Hepatocyte (in vitro differentiated cells): ENCODE measurements at regions not wholly inside any gene's neighbourhood (a gene's known extent, or its start where the extent isn't known, plus 50 kb on each side); places are given as distances from the start of the nearest gene placed in this dataset.

Experiments
- DNase-seq: peaks from one replicate; pipeline ENCODE4 v3.0.0-alpha.2; 2016; ENCODE audit warnings: low spot score
- H2AFZ ChIP-seq: fragments of 200-600 bp; sonication (generic); 2 replicates; pipeline ENCODE4 v1.6.0; 2016; ENCODE audit warnings: antibody characterized with exemption, mild to moderate bottlenecking
- H3K27ac ChIP-seq: fragments of 200-600 bp; sonication (generic); 2 replicates; pipeline ENCODE4 v1.5.1; 2016; ENCODE audit warnings: mild to moderate bottlenecking
- H3K27me3 ChIP-seq: fragments of 200-600 bp; sonication (generic); 2 replicates; pipeline ENCODE4 v1.6.1; 2016
- H3K36me3 ChIP-seq: fragments of 200-600 bp; sonication (generic); replicated peaks from 2 replicates; pipeline ENCODE4 v1.5.1; 2016; ENCODE audit warnings: low read depth; ENCODE audit not compliant: insufficient read depth
- H3K4me1 ChIP-seq: fragments of 200-600 bp; sonication (generic); 2 replicates; pipeline ENCODE4 v1.5.1; 2016; ENCODE audit warnings: mild to moderate bottlenecking, moderate library complexity; ENCODE audit not compliant: insufficient read depth
- H3K4me2 ChIP-seq: fragments of 200-600 bp; sonication (generic); 2 replicates; pipeline ENCODE4 v1.6.0; 2016
- H3K4me3 ChIP-seq: fragments of 200-600 bp; sonication (generic); 2 replicates; pipeline ENCODE4 v1.5.1; 2016; ENCODE audit warnings: mild to moderate bottlenecking
- H3K79me2 ChIP-seq: fragments of 200-600 bp; sonication (generic); 2 replicates; pipeline ENCODE4 v1.6.0; 2017; ENCODE audit warnings: mild to moderate bottlenecking
- H3K9me2 ChIP-seq: fragments of 200-600 bp; sonication (generic); replicated peaks from 2 replicates; pipeline ENCODE4 v1.6.0; 2017; ENCODE audit warnings: mild to moderate bottlenecking; ENCODE audit not compliant: insufficient read depth
- H3K9me3 ChIP-seq: fragments of 200-600 bp; sonication (generic); 2 replicates; pipeline ENCODE4 v1.5.1; 2016; ENCODE audit warnings: low read depth, mild to moderate bottlenecking
- H4K20me1 ChIP-seq: fragments of 200-600 bp; sonication (generic); 2 replicates; pipeline ENCODE4 v1.6.0; 2016; ENCODE audit warnings: mild to moderate bottlenecking; ENCODE audit not compliant: insufficient read depth, poor library complexity, severe bottlenecking
- EZH2 ChIP-seq: fragments of 200-600 bp; sonication (generic); IDR thresholded peaks from 2 replicates; pipeline ENCODE4 v1.6.1; 2016; ENCODE audit warnings: antibody characterized with exemption, mild to moderate bottlenecking, borderline replicate concordance
- EZH2phosphoT487 ChIP-seq: fragments of 200-600 bp; sonication (generic); IDR thresholded peaks from one replicate; pipeline ENCODE4 v1.6.1; 2018; ENCODE audit warnings: antibody characterized with exemption, mild to moderate bottlenecking, low read depth, moderate library complexity; ENCODE audit not compliant: unreplicated experiment, severe bottlenecking
- WGBS: methylation state at CpG from one replicate; pipeline ENCODE4 v1.1.6; 2016; ENCODE audit warnings: low lambda C conversion rate; ENCODE audit errors: missing lambda C conversion rate; 5-methylcytosine and 5-hydroxymethylcytosine counted together
- TF ChIP-seq, protein P1 (sequence below): fragments of 200-600 bp; sonication (generic); IDR thresholded peaks from 2 replicates; pipeline ENCODE4 v1.5.1; 2016; ENCODE audit warnings: antibody characterized with exemption, mild to moderate bottlenecking; ENCODE audit not compliant: poor library complexity

GRCh38 chr22:47300698-47301405 is 538.4 kb downstream of the TBC1D22A start:
- no peak overlapping the region for H3K4me3 ChIP-seq
- H3K79me2 ChIP-seq, result no peaks in the 10 kb centered on the region
- no peak for DNase-seq
- H3K9me2 ChIP-seq, result no peaks in the 10 kb centered on the region
- no peak overlapping the region for H3K4me2 ChIP-seq
- no peaks in the 10 kb centered on the region for H3K4me1 ChIP-seq
- TF ChIP-seq, protein P1, sequence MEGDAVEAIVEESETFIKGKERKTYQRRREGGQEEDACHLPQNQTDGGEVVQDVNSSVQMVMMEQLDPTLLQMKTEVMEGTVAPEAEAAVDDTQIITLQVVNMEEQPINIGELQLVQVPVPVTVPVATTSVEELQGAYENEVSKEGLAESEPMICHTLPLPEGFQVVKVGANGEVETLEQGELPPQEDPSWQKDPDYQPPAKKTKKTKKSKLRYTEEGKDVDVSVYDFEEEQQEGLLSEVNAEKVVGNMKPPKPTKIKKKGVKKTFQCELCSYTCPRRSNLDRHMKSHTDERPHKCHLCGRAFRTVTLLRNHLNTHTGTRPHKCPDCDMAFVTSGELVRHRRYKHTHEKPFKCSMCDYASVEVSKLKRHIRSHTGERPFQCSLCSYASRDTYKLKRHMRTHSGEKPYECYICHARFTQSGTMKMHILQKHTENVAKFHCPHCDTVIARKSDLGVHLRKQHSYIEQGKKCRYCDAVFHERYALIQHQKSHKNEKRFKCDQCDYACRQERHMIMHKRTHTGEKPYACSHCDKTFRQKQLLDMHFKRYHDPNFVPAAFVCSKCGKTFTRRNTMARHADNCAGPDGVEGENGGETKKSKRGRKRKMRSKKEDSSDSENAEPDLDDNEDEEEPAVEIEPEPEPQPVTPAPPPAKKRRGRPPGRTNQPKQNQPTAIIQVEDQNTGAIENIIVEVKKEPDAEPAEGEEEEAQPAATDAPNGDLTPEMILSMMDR, result no peak
- no peak for TF ChIP-seq EZH2phosphoT487
- 69% methylated on average over 11 of the region's 11 CpGs for WGBS
- no peaks in the 10 kb centered on the region for H3K27me3 ChIP-seq
- H3K36me3 ChIP-seq, result no peaks in the 10 kb centered on the region
- H3K9me3 ChIP-seq, result no peaks in the 10 kb centered on the region
- no peak overlapping the region for H3K27ac ChIP-seq
- H4K20me1 ChIP-seq, result no peaks in the 10 kb centered on the region
- no peak overlapping the region for H2AFZ ChIP-seq

GRCh38 chr22:47299863-47300697 is 537.6 kb downstream of the TBC1D22A start:
- TF ChIP-seq EZH2phosphoT487 (no peak), EZH2 (no peak)

DNA sequence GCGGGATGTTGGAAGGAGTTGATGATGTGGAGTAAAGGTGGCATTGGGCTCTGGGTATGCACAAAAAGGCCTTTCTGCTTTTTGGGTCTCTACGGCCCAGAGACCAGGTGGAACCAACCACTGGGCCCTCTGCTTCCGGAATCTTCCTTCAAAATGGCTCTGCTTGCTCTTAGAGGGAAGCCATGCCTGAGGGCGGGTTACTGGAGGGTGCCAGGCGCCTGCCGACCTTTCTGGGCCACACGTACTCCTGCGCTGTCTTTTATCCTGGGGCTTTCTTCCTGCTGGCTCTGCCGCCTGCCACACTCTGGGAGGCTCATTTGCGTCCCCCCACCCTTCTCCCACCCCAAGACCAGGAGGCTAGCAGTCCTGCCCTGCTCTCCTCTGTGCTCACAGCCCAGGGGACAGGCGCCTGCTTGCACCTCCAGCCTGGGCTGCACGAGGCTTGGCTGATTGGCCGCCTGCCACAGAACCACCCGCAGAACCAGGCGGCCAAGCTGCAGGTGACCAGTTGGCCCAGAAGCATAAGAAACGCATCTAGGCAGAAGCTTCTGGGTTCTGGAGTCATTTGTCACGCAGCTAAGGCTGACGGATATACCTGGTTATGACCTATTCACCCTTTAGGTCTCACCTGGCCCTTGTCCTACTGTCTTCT is 536.9 kb downstream of the TBC1D22A start:
- DNase-seq, result no peak
- no peak overlapping the region for H3K27ac ChIP-seq
- H3K4me3 ChIP-seq, result no peak overlapping the region
- no peaks in the 10 kb centered on the region for H3K4me1 ChIP-seq
- H3K79me2 ChIP-seq, result no peaks in the 10 kb centered on the region
- no peak overlapping the region for H2AFZ ChIP-seq
- no peaks in the 10 kb centered on the region for H3K36me3 ChIP-seq
- no peaks in the 10 kb centered on the region for H3K9me3 ChIP-seq
- H3K27me3 ChIP-seq, result no peaks in the 10 kb centered on the region
- H3K9me2 ChIP-seq, result no peaks in the 10 kb centered on the region
- no peak overlapping the region for H3K4me2 ChIP-seq
- TF ChIP-seq EZH2, result no peak
- TF ChIP-seq, protein P1, result no peak
- TF ChIP-seq EZH2phosphoT487, result no peak
- WGBS, result 83% methylated on average over 18 of the region's 18 CpGs
- H4K20me1 ChIP-seq, result no peaks in the 10 kb centered on the region

More at GRCh38 chr22:47299863-47300697, 537.6 kb downstream of the TBC1D22A start:
- no peak overlapping the region for H3K4me3 ChIP-seq
- H3K9me3 ChIP-seq, result no peaks in the 10 kb centered on the region
- no peak overlapping the region for H2AFZ ChIP-seq
- 81% methylated on average over 20 of the region's 21 CpGs for WGBS
- H3K4me2 ChIP-seq, result no peak overlapping the region
- H3K36me3 ChIP-seq, result no peaks in the 10 kb centered on the region
- DNase-seq, result no peak
- no peaks in the 10 kb centered on the region for H3K27me3 ChIP-seq
- no peak overlapping the region for H3K27ac ChIP-seq
- H3K79me2 ChIP-seq, result no peaks in the 10 kb centered on the region
- H3K4me1 ChIP-seq, result no peaks in the 10 kb centered on the region
- no peaks in the 10 kb centered on the region for H4K20me1 ChIP-seq
- H3K9me2 ChIP-seq, result no peaks in the 10 kb centered on the region
